HG02884 (cell line): ENCODE measurements at regions not wholly inside any gene's neighbourhood (a gene's known extent, or its start where the extent isn't known, plus 50 kb on each side); places are given as distances from the start of the nearest gene placed in this dataset.
"Not testable (repeated sequence)": the region's sequence is repeated elsewhere in the genome, so short reads cannot be mapped to it uniquely, and the experiment has no call there.

Experiments
- ATAC-seq: cut with Tn5 transposase; IDR thresholded peaks from one replicate; pipeline ENCODE4 v1.9.1; 2021; ENCODE audit warnings: mild to moderate bottlenecking, moderate library complexity; ENCODE audit not compliant: unreplicated experiment

GRCh38 chr21:36246080-36246631 lies 73.8 kb upstream of the MORC3 start:
- ATAC-seq: no peak

- ATAC-seq: no peak
Measured at GRCh38 chr21:36247316-36248010, 72.5 kb upstream of the MORC3 start.

GRCh38 chr21:36249576-36250422 lies 70.2 kb upstream of the MORC3 start:
- no peak for ATAC-seq

GRCh38 chr21:36250423-36251075 lies 69.4 kb upstream of the MORC3 start:
- no peak for ATAC-seq

- ATAC-seq: no peak
Measured at GRCh38 chr21:36254106-36254941, 65.7 kb upstream of the MORC3 start.

- ATAC-seq: peak; percentile 65
Measured at GRCh38 chr21:36255663-36256062, 64.3 kb upstream of the MORC3 start.

GRCh38 chr21:36257657-36258056 lies 62.3 kb upstream of the MORC3 start:
- no peak for ATAC-seq

- ATAC-seq: no peak
Measured at GRCh38 chr21:36260030-36260787, 59.8 kb upstream of the MORC3 start.

GRCh38 chr21:36260802-36261201 lies 59.2 kb upstream of the MORC3 start:
- ATAC-seq: no peak

- ATAC-seq: no peak
Measured at GRCh38 chr21:36261459-36261858, 58.5 kb upstream of the MORC3 start.

- no peak for ATAC-seq
Measured at GRCh38 chr21:36263797-36264196, 56.2 kb upstream of the MORC3 start.

- no peak for ATAC-seq
Measured at GRCh38 chr21:36265431-36265830, 54.6 kb upstream of the MORC3 start.

GRCh38 chr21:36267828-36268227 lies 52.2 kb upstream of the MORC3 start:
- not testable (repeated sequence) for ATAC-seq

GRCh38 chr21:36268264-36268663 lies 51.7 kb upstream of the MORC3 start:
- ATAC-seq: not testable (repeated sequence)
